Panc1 (cell line): ENCODE measurements at regions not wholly inside any gene's neighbourhood (a gene's known extent, or its start where the extent isn't known, plus 50 kb on each side); places are given as distances from the start of the nearest gene placed in this dataset.
"Not testable (repeated sequence)": the region's sequence is repeated elsewhere in the genome, so short reads cannot be mapped to it uniquely, and the experiment has no call there.

Experiments
- ATAC-seq: fragments of 200-7000 bp; cut with Tn5 transposase; 2 replicates; pipeline ENCODE4 v1.9.1; 2020; ENCODE audit warnings: mild to moderate bottlenecking, moderate library complexity
- BruUV-seq: library from RNA; stranded (reverse); fragments of 400-500 nt; replicated peaks from 2 replicates; lab custom pipeline; 2021; lab: Mats Ljungman, UMichigan
- CTCF ChIA-PET: fragments of 300-600 bp; sonication (Branson Sonifier 250); formaldehyde crosslinking; loops from one replicate; lab custom pipeline; 2022; ENCODE audit warnings: antibody characterized with exemption; lab: Charles Lee
- POLR2A ChIA-PET: fragments of 300-600 bp; sonication (Branson Sonifier 250); formaldehyde crosslinking; loops from one replicate; lab custom pipeline; 2022; ENCODE audit warnings: antibody characterized with exemption; lab: Charles Lee
- DNase-seq: peaks from one replicate; pipeline ENCODE4 v3.0.0-alpha.2; 2010; ENCODE audit warnings: low read depth, low spot score
- H3K27ac ChIP-seq: 2 replicates; pipeline ENCODE4 v1.5.1; 2011; ENCODE audit warnings: mild to moderate bottlenecking, low read length, inconsistent platforms
- H3K27me3 ChIP-seq: fragments of 200-500 bp; sonication (Bioruptor generic); 2 replicates; pipeline ENCODE4 v1.6.0; 2014; ENCODE audit warnings: low read length, inconsistent platforms; ENCODE audit not compliant: control insufficient read depth, insufficient read depth
- H3K36me3 ChIP-seq: fragments of 200-500 bp; sonication (Bioruptor generic); 2 replicates; pipeline ENCODE4 v1.5.1; 2014; ENCODE audit warnings: inconsistent platforms, mild to moderate bottlenecking, low read length, moderate library complexity; ENCODE audit not compliant: control insufficient read depth, insufficient read depth
- H3K4me1 ChIP-seq: 2 replicates; pipeline ENCODE4 v1.5.1; 2011; ENCODE audit warnings: inconsistent platforms, mild to moderate bottlenecking, low read length, moderate library complexity; ENCODE audit not compliant: control insufficient read depth, insufficient read depth
- H3K4me3 ChIP-seq, 2 experiments: 2 replicates each; pipeline ENCODE4 v1.5.1; 2011 to 2012; ENCODE audit warnings: low read depth in 2 of 2, low read length in 2 of 2, mild to moderate bottlenecking in 2 of 2, inconsistent platforms in 1 of 2, moderate library complexity in 1 of 2
- H3K9me3 ChIP-seq: fragments of 200-500 bp; sonication (Bioruptor generic); 2 replicates; pipeline ENCODE4 v1.5.1; 2014; ENCODE audit warnings: low read depth, mild to moderate bottlenecking, inconsistent platforms, low read length, moderate library complexity; ENCODE audit not compliant: control insufficient read depth, insufficient read depth
- POLR2AphosphoS5 ChIP-seq: IDR thresholded peaks from 2 replicates; pipeline ENCODE4 v1.6.1; 2012; ENCODE audit warnings: mild to moderate bottlenecking, low read depth, low read length, moderate library complexity
- REST ChIP-seq, 2 experiments: IDR thresholded peaks; 2 replicates each; pipeline ENCODE4 v1.6.1; 2011 to 2012; ENCODE audit warnings: low read depth in 2 of 2, control low read depth in 1 of 2, low read length in 1 of 2, mild to moderate bottlenecking in 1 of 2, moderate library complexity in 1 of 2; ENCODE audit not compliant: insufficient read depth in 1 of 2
- SIN3A ChIP-seq: IDR thresholded peaks from 2 replicates; pipeline ENCODE4 v1.6.1; 2012; ENCODE audit warnings: low read depth, mild to moderate bottlenecking, low read length, moderate library complexity, borderline replicate concordance; ENCODE audit not compliant: insufficient read depth
- TCF7L2 ChIP-seq: IDR thresholded peaks from 2 replicates; pipeline ENCODE4 v1.6.1; 2011; ENCODE audit warnings: mild to moderate bottlenecking, low read depth, low read length, inconsistent platforms
- in situ Hi-C: cut with HindIII; loops from 2 replicates; pipeline ENCODE4 v1.10.0; 2016; ENCODE audit warnings: low sequenced_read_pairs, low pct_unique_long_range_greater_than_20kb
- intact Hi-C: fragments of 100-400 bp; cut with micrococcal nuclease; formaldehyde crosslinking; loops from one replicate; pipeline ENCODE4 v1.10.0; 2022; ENCODE audit not compliant: unreplicated experiment
- TF ChIP-seq, protein P1 (sequence below): fragments of 450-650 bp; IDR thresholded peaks from 2 replicates; pipeline ENCODE4 v1.5.1; 2017; ENCODE audit warnings: mild to moderate bottlenecking

GRCh38 chr6:25138233-25138933 lies 140.8 kb upstream of the CARMIL1 start:
- CTCF ChIA-PET, result no interaction called here
- POLR2A ChIA-PET, result no interaction called here
- no peaks in the 10 kb centered on the region for H3K27me3 ChIP-seq
- H3K27ac ChIP-seq, result no peak overlapping the region
- no peaks in the 10 kb centered on the region for H3K4me1 ChIP-seq
- peak; percentile 85 for ATAC-seq
- no peak for TF ChIP-seq SIN3A
- no peak for TF ChIP-seq REST (IDR thresholded peaks at IDR 0.05; ENCODE audit: insufficient read depth in 1 of 2, low read depth in 2 of 2, low read length in 1 of 2)
- no peak for TF ChIP-seq TCF7L2
- no peak for TF ChIP-seq POLR2AphosphoS5
- TF ChIP-seq, protein P1, sequence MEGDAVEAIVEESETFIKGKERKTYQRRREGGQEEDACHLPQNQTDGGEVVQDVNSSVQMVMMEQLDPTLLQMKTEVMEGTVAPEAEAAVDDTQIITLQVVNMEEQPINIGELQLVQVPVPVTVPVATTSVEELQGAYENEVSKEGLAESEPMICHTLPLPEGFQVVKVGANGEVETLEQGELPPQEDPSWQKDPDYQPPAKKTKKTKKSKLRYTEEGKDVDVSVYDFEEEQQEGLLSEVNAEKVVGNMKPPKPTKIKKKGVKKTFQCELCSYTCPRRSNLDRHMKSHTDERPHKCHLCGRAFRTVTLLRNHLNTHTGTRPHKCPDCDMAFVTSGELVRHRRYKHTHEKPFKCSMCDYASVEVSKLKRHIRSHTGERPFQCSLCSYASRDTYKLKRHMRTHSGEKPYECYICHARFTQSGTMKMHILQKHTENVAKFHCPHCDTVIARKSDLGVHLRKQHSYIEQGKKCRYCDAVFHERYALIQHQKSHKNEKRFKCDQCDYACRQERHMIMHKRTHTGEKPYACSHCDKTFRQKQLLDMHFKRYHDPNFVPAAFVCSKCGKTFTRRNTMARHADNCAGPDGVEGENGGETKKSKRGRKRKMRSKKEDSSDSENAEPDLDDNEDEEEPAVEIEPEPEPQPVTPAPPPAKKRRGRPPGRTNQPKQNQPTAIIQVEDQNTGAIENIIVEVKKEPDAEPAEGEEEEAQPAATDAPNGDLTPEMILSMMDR, result no peak; the same call in 1 of the 2 replicates
- in situ Hi-C loops, result no loop called here
- H3K4me3 ChIP-seq, result peak overlapping the region; percentile 30 to 63
- intact Hi-C loops, result no loop called here
- H3K9me3 ChIP-seq, result 0 out of 2 replicates have a peak, but pooled peaks cover 1% of the 10 kb centered on the region
- peak; percentile 12 for DNase-seq
- BruUV-seq, result no TSS peak
- H3K36me3 ChIP-seq, result no peaks in the 10 kb centered on the region

DNA sequence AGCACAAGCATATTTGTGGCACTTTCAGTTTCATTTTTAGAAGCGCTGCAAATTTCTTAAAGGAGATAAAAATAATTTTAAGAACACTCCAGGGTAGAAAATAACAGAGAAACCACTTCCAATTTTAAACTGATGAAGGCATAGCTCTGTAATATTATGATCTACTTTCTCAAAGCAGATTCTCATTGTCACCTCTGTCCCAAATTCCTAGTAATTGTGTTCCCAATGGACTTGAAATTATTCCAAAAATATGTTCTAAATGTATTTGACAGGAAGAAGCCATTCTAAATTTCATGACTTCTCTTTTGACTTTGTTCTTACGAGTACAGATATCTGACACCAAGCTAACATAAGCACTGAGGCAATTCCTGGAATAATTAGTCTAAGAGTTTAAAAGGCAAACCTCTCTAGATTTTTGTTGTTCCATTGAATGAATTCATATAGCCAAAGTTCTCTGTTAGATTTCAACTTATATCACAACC lies 140.2 kb upstream of the CARMIL1 start:
- H3K36me3 ChIP-seq, result no peaks in the 10 kb centered on the region
- ATAC-seq (no peak), DNase-seq (no peak)
- peak overlapping the region; percentile 30 to 63; a peak in 3 of 4 replicates for H3K4me3 ChIP-seq
- POLR2A ChIA-PET, result no interaction called here
- no TSS peak for BruUV-seq
- in situ Hi-C loops, result no loop called here
- no peak overlapping the region for H3K27ac ChIP-seq
- H3K27me3 ChIP-seq, result no peaks in the 10 kb centered on the region
- CTCF ChIA-PET, result no interaction called here
- intact Hi-C loops, result no loop called here
- no peaks in the 10 kb centered on the region for H3K9me3 ChIP-seq
- TF ChIP-seq REST (IDR thresholded peaks at IDR 0.05; ENCODE audit: insufficient read depth in 1 of 2, low read depth in 2 of 2, low read length in 1 of 2) (no peak), TCF7L2 (no peak), POLR2AphosphoS5 (no peak), SIN3A (no peak)
- TF ChIP-seq, protein P1, result no peak
- no peaks in the 10 kb centered on the region for H3K4me1 ChIP-seq

DNA sequence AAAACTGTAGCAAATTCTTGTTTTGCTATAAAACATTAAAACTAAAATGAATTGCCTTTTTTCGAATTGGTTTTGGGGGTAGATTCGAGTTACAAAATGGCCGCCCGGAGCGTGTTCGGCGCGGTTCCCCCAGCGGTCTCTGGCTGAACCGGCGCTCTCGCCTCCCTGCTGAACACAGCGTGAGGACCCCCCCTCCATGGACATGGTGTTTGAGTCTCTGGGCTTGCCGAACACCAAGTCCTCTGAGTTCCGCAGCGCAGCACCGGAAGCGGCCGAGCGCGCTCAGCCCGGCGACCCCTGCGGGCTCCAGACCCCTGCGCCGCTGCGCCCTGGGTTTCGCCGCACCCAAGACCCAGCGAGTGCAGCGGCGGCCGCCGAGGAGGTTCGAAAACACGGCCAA lies 139.6 kb upstream of the CARMIL1 start:
- BruUV-seq, result not testable (repeated sequence)

More for the DNA sequence above, 139.6 kb upstream of the CARMIL1 start:
- H3K36me3 ChIP-seq, intact Hi-C loops, H3K9me3 ChIP-seq, DNase-seq, H3K4me3 ChIP-seq, H3K4me1 ChIP-seq, ATAC-seq, CTCF ChIA-PET, in situ Hi-C loops, POLR2A ChIA-PET, H3K27ac ChIP-seq, H3K27me3 ChIP-seq: not testable (repeated sequence)
